ENCODE measurements at regions not wholly inside any gene's neighbourhood (a gene's known extent, or its start where the extent isn't known, plus 50 kb on each side); places are given as distances from the start of the nearest gene placed in this dataset.
A peak's percentile ranks its signal among the peaks of the same experiment; 100 is the strongest.

DNA sequence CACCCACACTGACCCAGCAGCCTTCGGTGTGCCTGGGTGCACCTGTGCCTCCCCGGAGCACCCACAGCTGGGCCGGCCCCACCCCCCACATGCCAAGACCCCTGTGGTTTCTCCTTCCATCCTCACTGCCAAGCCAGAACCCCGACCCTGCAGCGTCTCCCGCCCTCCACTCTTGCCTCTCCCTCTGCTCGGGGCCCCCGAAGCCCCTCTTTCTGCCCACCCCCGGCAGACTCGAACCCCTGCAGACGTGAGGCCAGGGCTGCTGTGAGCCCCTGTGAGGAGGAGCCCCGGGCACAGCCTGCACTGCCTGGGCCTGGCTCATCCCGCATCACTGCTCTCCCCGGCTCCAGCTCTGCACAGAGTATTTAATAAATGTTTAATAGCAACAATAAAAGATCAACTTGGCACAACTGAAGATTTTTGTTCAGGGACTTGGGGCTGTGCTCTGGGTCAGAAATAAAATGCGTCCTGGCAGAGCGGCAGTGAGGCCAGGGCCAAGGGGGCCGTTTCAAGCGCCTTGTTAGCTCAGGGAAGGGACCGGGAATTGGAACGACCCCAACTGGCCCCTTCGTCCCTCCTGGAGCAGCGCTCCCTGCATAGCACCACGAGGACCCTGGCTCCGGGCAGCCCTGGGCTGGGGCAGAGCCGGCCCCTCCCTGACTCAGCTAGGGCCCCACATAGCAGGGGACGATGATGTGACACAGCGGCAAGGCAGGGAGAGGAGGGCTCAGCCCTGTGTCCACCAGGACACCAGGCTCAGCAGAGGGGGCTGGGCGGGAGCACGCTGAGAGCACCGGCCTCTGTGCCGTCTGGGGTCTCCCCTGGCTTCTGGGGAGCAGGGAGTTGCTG lies 520.8 kb downstream of the BRD1 start:
- DNase-seq = no peak

GRCh38 chr22:49305966-49306631 lies 521.6 kb downstream of the BRD1 start:
- no peak for DNase-seq

- peak; percentile 61 for DNase-seq
These were observed 522.3 kb downstream of the BRD1 start for GRCh38 chr22:49305214-49305965.

- no peak for DNase-seq
These were observed 523.8 kb downstream of the BRD1 start for GRCh38 chr22:49303781-49304461.

GRCh38 chr22:49303061-49303735 lies 524.5 kb downstream of the BRD1 start:
- DNase-seq = no peak

GRCh38 chr22:49302530-49302929 lies 525.1 kb downstream of the BRD1 start:
- no peak for DNase-seq

GRCh38 chr22:49302150-49302460 lies 525.6 kb downstream of the BRD1 start:
- no peak for DNase-seq

DNA sequence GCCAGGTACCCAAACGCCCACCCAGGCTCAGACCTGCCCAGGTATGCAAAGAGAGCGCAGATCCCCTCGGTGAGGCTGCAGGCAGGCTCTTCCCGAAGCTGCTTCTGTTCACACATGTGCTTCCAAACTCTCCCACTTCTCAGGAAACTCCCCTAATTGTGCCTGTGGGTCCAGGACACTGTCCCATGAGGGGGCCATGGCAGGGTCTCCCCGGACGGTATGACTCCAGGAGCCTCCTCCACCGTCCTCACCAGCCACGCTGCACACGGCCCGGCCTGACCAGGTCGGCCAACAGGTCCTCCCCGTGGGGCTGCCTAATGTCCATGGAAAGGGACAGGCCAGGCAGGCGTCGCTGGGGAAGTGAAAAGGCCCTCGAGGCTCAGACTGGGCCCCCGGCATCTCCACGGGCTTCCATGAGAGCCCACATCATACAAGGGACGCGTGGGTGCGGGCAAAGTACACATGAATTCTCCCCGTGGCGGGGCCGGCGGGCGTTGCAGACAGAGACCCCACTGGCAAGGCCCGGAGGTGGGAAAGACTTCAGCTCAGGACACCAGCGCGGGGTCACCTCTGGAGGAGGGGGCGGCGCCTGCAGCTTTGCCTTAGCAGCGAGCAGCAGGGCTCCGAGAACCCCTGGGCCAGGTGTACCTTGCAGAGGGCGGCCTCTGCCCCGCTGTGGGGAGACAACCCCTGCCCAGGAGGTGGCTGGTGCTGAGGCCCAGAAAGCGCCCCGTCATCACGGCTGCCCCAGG lies 526.1 kb downstream of the BRD1 start:
- DNase-seq = no peak

GRCh38 chr22:49300951-49301397 lies 526.7 kb downstream of the BRD1 start:
- no peak for DNase-seq

GRCh38 chr22:49300241-49300640 lies 527.4 kb downstream of the BRD1 start:
- no peak for DNase-seq

DNA sequence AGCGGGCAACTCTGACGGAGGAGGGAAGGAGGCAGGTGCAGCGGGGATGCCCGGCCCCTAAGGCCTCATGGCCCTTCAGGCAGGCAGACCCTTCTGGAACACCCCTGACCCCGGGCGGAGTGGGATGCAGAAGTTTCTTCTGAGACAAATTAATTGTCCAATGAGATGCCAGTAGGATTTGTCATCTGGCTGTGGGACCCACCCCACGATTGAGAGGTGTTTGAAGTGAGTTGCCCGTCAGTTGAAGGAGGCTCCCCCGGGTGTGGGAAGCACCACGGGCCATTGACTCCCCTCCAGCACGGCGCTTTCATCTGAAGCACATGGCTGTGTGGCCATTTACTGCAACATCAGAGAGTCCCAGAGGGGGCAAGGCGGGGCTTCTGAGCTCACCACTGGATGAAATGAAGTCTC lies 527.8 kb downstream of the BRD1 start:
- DNase-seq = no peak

- no peak for DNase-seq
These were observed 528.6 kb downstream of the BRD1 start for GRCh38 chr22:49298834-49299750.

DNA sequence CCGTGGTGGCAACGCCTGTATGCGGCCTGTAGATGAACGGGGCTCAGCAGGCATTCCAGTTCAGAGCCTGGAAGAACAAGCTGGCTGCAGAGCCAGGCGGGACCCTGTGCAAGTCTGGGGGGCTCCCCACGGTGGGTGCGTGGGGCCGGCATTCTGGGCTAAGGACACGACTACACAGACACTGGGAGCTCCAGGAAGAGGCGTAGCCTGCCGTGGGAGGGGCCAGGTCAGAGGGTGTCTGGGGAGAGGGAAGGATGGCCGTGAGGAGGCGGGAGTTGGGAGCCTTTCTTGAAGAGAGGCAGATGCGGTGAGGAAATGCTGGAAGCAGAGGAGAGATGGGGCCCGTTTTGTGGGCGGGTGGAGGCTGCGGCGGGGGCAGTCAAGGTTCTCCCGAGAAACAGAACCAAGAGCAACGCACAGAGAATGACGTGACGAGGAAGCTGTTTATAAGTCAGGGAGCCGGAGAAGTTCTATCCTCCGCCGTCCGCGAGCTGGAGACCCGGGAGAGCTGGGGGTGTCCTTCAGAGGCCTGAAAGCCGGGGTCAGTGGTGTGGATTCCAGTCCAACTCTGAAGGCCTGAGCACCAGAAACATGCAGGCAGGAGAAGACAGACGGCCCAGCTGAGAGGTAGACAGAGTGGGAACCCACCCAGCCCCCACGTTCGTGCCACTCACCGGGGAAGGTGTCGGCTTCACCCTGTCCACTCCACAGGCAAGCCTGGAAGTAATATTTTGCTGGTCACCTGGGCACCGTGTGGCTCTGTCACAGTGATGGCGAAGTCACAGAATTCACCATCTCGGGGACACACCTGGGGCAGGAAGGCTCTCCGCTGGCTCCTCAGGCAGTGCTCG lies 529.6 kb downstream of the BRD1 start:
- no peak for DNase-seq

- DNase-seq = no peak
These were observed 530.3 kb downstream of the BRD1 start for GRCh38 chr22:49297286-49297870.

DNA sequence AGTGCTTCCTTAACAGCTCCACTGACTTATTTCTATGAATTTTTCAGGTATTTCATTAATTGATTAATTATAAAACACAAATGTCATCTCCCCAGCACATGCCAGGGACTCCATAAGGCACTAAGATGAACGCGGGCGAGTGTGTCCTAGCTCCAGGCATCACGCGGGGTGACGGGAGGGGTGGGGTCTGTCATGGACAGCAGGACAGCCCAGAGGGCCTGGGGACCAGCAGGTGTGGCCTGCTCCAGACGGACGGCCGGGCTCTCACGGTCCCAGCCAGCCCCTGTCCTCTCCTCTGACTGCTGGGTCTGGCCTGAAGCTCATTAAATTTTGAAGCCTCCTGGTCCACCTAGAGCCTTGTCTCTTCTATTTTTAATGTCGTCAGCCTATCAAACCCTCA lies 531.1 kb downstream of the BRD1 start:
- no peak for DNase-seq

DNA sequence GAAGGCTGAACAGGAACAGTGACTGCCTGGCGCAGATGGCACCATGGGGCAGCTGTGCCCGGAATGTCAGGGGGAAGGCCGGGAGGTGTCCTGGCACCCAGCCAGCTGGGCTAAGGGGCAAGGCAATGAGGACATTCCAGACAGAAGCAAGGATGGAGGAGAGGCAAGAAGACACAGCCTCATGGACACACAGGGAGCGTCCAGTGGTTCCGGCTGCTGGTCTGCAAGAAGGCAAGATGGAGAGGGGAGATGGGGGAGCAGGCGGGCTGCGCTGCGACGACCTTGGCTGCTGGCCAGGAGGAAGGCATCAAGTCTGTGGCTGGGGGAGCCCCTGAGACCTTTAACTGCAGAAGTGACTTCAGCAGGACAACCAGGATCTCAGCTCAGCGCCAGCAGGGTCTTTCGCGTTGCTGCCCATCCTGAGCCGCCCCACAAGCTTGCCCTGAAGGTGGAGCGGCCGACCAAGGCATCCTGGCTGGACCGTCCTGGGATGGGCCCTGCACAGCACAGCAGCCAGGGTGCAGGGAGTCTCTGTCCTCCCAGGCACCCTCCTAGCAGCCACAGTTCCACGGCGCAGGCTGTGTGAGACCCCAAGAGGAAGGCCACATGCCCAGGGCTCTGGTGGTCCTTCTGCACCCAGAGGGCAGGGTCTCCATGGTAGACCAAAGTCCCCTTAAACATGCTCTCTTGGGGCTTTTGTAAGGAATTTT lies 531.7 kb downstream of the BRD1 start:
- DNase-seq = no peak

DNA sequence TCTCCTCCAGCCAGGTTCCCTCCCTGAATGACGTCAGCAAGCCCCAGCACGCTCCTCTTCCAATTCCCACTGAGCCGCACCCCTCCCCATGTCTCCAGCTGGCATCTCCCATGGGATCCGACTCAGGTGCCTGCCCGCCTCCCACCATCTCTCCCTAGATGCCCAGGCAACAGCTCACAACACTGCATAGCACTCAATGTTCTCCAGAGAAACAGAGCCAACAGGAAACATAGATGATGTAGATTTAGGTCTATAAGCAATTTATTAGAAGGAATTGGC lies 532.3 kb downstream of the BRD1 start:
- DNase-seq = no peak

- DNase-seq = no peak
These were observed 532.8 kb downstream of the BRD1 start for GRCh38 chr22:49294656-49295464.
